HCT116 (cell line): ENCODE measurements at regions not wholly inside any gene's neighbourhood (a gene's known extent, or its start where the extent isn't known, plus 50 kb on each side); places are given as distances from the start of the nearest gene placed in this dataset.
A peak's percentile ranks its signal among the peaks of the same experiment; 100 is the strongest.

ENCODE experiments used
- ATAC-seq: fragments of 200-7000 bp; cut with Tn5 transposase; 2 replicates; pipeline ENCODE4 v1.9.1; 2020; ENCODE audit warnings: mild to moderate bottlenecking, moderate library complexity
- BruUV-seq: library from RNA; stranded (reverse); fragments of 400-500 nt; replicated peaks from 2 replicates; lab custom pipeline; 2021; lab: Mats Ljungman, UMichigan
- CTCF ChIA-PET: fragments of 300-600 bp; sonication (Branson Sonifier 250); formaldehyde crosslinking; loops from one replicate; lab custom pipeline; 2021; ENCODE audit warnings: antibody characterized with exemption; lab: Charles Lee
- POLR2A ChIA-PET: fragments of 300-600, 350-600 bp; sonication (Branson Sonifier 250); formaldehyde crosslinking; loops from one replicate; lab custom pipeline; 2021; ENCODE audit warnings: antibody characterized with exemption; lab: Charles Lee
- RAD21 ChIA-PET, 2 experiments: fragments of 300-600 bp; sonication (Branson Sonifier 250); formaldehyde crosslinking; loops; one replicate each; lab custom pipeline; 2023; ENCODE audit warnings: low total read pairs in 2 of 2; ENCODE audit not compliant: uncharacterized antibody in 2 of 2, unreplicated experiment in 2 of 2, low non-redundant PET in 1 of 2; lab: Charles Lee
- DNase-seq: peaks from one replicate; pipeline ENCODE4 v3.0.0-alpha.2; 2010; ENCODE audit warnings: low read depth, low spot score
- H2AFZ ChIP-seq: fragments of 200-600 bp; shearing (Covaris generic), sonication (generic); 2 replicates; pipeline ENCODE4 v1.6.1; 2017; ENCODE audit warnings: low read depth, mixed run types, mixed read lengths, antibody characterized with exemption, low read length; ENCODE audit not compliant: poor library complexity, severe bottlenecking
- H3K27ac ChIP-seq: 2 replicates; pipeline ENCODE4 v1.5.1; 2012; ENCODE audit warnings: low read depth, low read length
- H3K27me3 ChIP-seq: fragments of 200-600 bp; sonication (generic); 2 replicates; pipeline ENCODE4 v1.6.1; 2016; ENCODE audit warnings: mixed run types, low read length, mixed read lengths; ENCODE audit not compliant: insufficient read depth
- H3K36me3 ChIP-seq, 2 experiments: fragments of 200-500 bp in 1 of 2; fragments of 200-600 bp in 1 of 2; sonication (Bioruptor generic) in 1 of 2; sonication (generic) in 1 of 2; 2 replicates each; pipeline versions ENCODE4 v1.5.1 to v1.6.1; 2014 to 2016; ENCODE audit warnings: low read length in 2 of 2, inconsistent platforms in 1 of 2, mixed read lengths in 1 of 2, mixed run types in 1 of 2; ENCODE audit not compliant: insufficient read depth in 2 of 2, control insufficient read depth in 1 of 2
- H3K4me1 ChIP-seq, 2 experiments: fragments of 200-600 bp in 1 of 2; sonication (generic) in 1 of 2; 2 replicates each; pipeline versions ENCODE4 v1.5.1 to v1.6.1; 2012 to 2017; ENCODE audit warnings: low read length in 2 of 2, inconsistent platforms in 1 of 2, mild to moderate bottlenecking in 1 of 2, mixed read lengths in 1 of 2, mixed run types in 1 of 2, moderate library complexity in 1 of 2; ENCODE audit not compliant: insufficient read depth in 2 of 2, control insufficient read depth in 1 of 2
- H3K4me2 ChIP-seq: fragments of 200-600 bp; sonication (generic); 2 replicates; pipeline ENCODE4 v1.6.1; 2017; ENCODE audit warnings: mixed run types, low read length, mixed read lengths
- H3K4me3 ChIP-seq, 2 experiments: fragments of 200-600 bp in 1 of 2; sonication (generic) in 1 of 2; replicated peaks in 1 of 2; 2 replicates each; pipeline ENCODE4 v1.5.1; 2011 to 2016; ENCODE audit warnings: low read length in 2 of 2, control low read depth in 1 of 2, low read depth in 1 of 2, mild to moderate bottlenecking in 1 of 2, mixed read lengths in 1 of 2, mixed run types in 1 of 2
- H3K79me2 ChIP-seq: fragments of 200-600 bp; sonication (generic); 2 replicates; pipeline ENCODE4 v1.6.1; 2017; ENCODE audit warnings: mild to moderate bottlenecking, mixed run types, low read length, moderate library complexity, mixed read lengths; ENCODE audit not compliant: insufficient read depth
- H3K9ac ChIP-seq: fragments of 200-600 bp; sonication (generic); 2 replicates; pipeline ENCODE4 v1.6.1; 2016; ENCODE audit warnings: low read length, mixed read lengths
- H3K9me2 ChIP-seq: fragments of 200-600 bp; sonication (generic), shearing (Covaris generic); 2 replicates; pipeline ENCODE4 v1.6.1; 2017; ENCODE audit warnings: mixed run types, mild to moderate bottlenecking, moderate library complexity; ENCODE audit not compliant: insufficient read depth
- H3K9me3 ChIP-seq, 2 experiments: fragments of 200-500 bp in 1 of 2; fragments of 200-600 bp in 1 of 2; sonication (Bioruptor generic) in 1 of 2; sonication (generic) in 1 of 2; 2 replicates each; pipeline ENCODE4 v1.6.1; 2014 to 2017; ENCODE audit warnings: low read length in 2 of 2, mixed read lengths in 2 of 2, inconsistent platforms in 1 of 2, low read depth in 1 of 2, mild to moderate bottlenecking in 1 of 2, mixed run types in 1 of 2, moderate library complexity in 1 of 2; ENCODE audit not compliant: control insufficient read depth in 1 of 2, insufficient read depth in 1 of 2
- H4K20me1 ChIP-seq: fragments of 200-600 bp; sonication (generic), shearing (Covaris generic); 2 replicates; pipeline ENCODE4 v1.6.1; 2017; ENCODE audit warnings: mixed run types, mild to moderate bottlenecking, moderate library complexity; ENCODE audit not compliant: insufficient read depth
- CEBPB ChIP-seq: IDR thresholded peaks from 2 replicates; pipeline ENCODE4 v1.6.1; 2012; ENCODE audit warnings: low read depth
- EGR1 ChIP-seq: IDR thresholded peaks from 2 replicates; pipeline ENCODE4 v1.6.1; 2012; ENCODE audit warnings: low read depth
- ELF1 ChIP-seq: IDR thresholded peaks from 2 replicates; pipeline ENCODE4 v1.6.1; 2012; ENCODE audit warnings: low read depth, borderline replicate concordance
- EZH2 ChIP-seq: fragments of 200-600 bp; sonication (generic); IDR thresholded peaks from 2 replicates; pipeline ENCODE4 v1.6.1; 2017; ENCODE audit warnings: antibody characterized with exemption, mixed run types
- FOSL1 ChIP-seq: IDR thresholded peaks from 2 replicates; pipeline ENCODE4 v1.6.1; 2012; ENCODE audit warnings: low read depth
- JUND ChIP-seq: IDR thresholded peaks from 2 replicates; pipeline ENCODE4 v1.6.1; 2012
- SIN3A ChIP-seq: IDR thresholded peaks from 2 replicates; pipeline ENCODE4 v1.6.1; 2012; ENCODE audit warnings: low read depth
- SP1 ChIP-seq: IDR thresholded peaks from 2 replicates; pipeline ENCODE4 v1.6.1; 2012; ENCODE audit warnings: low read depth
- SRF ChIP-seq: IDR thresholded peaks from 2 replicates; pipeline ENCODE4 v1.6.1; 2012; ENCODE audit warnings: low read depth
- YY1 ChIP-seq: IDR thresholded peaks from 2 replicates; pipeline ENCODE4 v1.6.1; 2011; ENCODE audit warnings: low read length, low read depth, moderate library complexity, mild to moderate bottlenecking; ENCODE audit not compliant: insufficient replicate concordance; ENCODE audit errors: extremely low read depth
- intact Hi-C: fragments of 100-400 bp; cut with micrococcal nuclease; formaldehyde crosslinking; loops from 2 replicates; pipeline ENCODE4 v1.10.0; 2022
- TF ChIP-seq, protein P1 (sequence below), 3 experiments: fragments of 200-600 bp in 1 of 3; sonication (generic) in 1 of 3; IDR thresholded peaks in 2 of 3; conservative IDR thresholded peaks in 1 of 3; 2 replicates each; pipeline ENCODE4 v1.5.1; 2012 to 2017; ENCODE audit warnings: low read depth in 2 of 3, low read length in 2 of 3, antibody characterized with exemption in 1 of 3, borderline replicate concordance in 1 of 3, control low read depth in 1 of 3, mild to moderate bottlenecking in 1 of 3, mixed read lengths in 1 of 3, mixed run types in 1 of 3, moderate library complexity in 1 of 3; ENCODE audit not compliant: insufficient read depth in 1 of 3

DNA sequence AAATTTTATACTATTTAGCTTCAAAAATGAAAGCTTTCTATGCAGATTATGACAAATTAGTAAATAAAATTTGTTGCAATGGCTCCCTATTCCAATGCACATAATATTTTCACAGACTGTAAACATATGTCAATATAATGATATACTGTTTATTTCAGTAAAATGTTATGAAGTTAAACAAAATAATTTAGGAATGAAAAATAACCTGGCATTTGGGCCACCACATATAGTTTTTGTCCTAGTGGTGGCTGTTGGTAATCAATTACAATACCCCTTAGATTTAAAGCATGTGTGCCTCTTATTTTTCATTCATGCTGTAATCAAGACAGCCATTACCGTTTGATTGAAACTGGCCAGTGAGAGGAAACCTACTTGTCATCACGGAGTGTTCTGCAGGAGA lies 928.5 kb upstream of the KCND2 start:
- no peak for ATAC-seq
- CTCF ChIA-PET = no interaction called here
- no peak for TF ChIP-seq EGR1
- TF ChIP-seq, protein P1, sequence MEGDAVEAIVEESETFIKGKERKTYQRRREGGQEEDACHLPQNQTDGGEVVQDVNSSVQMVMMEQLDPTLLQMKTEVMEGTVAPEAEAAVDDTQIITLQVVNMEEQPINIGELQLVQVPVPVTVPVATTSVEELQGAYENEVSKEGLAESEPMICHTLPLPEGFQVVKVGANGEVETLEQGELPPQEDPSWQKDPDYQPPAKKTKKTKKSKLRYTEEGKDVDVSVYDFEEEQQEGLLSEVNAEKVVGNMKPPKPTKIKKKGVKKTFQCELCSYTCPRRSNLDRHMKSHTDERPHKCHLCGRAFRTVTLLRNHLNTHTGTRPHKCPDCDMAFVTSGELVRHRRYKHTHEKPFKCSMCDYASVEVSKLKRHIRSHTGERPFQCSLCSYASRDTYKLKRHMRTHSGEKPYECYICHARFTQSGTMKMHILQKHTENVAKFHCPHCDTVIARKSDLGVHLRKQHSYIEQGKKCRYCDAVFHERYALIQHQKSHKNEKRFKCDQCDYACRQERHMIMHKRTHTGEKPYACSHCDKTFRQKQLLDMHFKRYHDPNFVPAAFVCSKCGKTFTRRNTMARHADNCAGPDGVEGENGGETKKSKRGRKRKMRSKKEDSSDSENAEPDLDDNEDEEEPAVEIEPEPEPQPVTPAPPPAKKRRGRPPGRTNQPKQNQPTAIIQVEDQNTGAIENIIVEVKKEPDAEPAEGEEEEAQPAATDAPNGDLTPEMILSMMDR (IDR thresholded peaks at IDR 0.05 in 2 of 3, conservative IDR thresholded peaks at IDR 0.05 in 1 of 3; ENCODE audit: borderline replicate concordance in 1 of 3, insufficient read depth in 1 of 3, low read depth in 2 of 3, low read length in 2 of 3) = peak in 2 of 3 experiments; percentile 19 to 25; a peak in 3 of 6 replicates
- H3K9me3 ChIP-seq = no peaks in the 10 kb centered on the region
- H3K9me2 ChIP-seq = no peaks in the 10 kb centered on the region
- no peaks in the 10 kb centered on the region for H3K79me2 ChIP-seq
- RAD21 ChIA-PET = no interaction called here
- no TSS peak for BruUV-seq
- no peaks in the 10 kb centered on the region for H4K20me1 ChIP-seq
- H3K9ac ChIP-seq = no peak overlapping the region
- DNase-seq = no peak
- no peak overlapping the region for H3K4me3 ChIP-seq
- H3K4me1 ChIP-seq = no peaks in the 10 kb centered on the region
- no peak overlapping the region for H3K4me2 ChIP-seq
- H3K27ac ChIP-seq = no peak overlapping the region
- no peaks in the 10 kb centered on the region for H3K36me3 ChIP-seq
- POLR2A ChIA-PET = no interaction called here
- H3K27me3 ChIP-seq = no peaks in the 10 kb centered on the region
- H2AFZ ChIP-seq = no peak overlapping the region
- intact Hi-C loops = no loop called here

DNA sequence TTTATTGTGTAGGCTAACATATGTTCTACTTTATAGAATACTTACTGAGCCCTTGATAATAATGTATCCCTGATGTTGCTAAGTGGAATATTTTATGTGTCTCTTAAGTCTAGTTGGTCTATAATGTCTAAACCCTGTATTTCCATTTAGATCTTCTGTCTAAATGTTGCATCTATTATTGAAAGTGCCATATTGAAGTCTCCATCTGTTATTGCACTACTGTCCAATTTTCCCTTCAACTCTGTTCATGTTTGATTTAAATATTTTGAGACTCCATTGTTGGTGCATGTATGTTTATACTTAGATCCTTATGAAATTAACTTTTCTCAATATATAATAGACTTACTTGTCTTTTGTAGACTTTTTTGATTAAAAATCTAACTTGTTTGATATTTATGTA lies 924.5 kb upstream of the KCND2 start:
- Histone ChIP-seq H4K20me1 (no peaks in the 10 kb centered on the region), H3K9ac (no peak overlapping the region), H3K9me2 (no peaks in the 10 kb centered on the region), H3K27me3 (no peaks in the 10 kb centered on the region), H3K4me3 (no peak overlapping the region), H3K79me2 (no peaks in the 10 kb centered on the region), H3K4me1 (no peaks in the 10 kb centered on the region), H3K27ac (no peak overlapping the region), H3K9me3 (no peaks in the 10 kb centered on the region), H2AFZ (no peak overlapping the region), H3K36me3 (no peaks in the 10 kb centered on the region), H3K4me2 (no peak overlapping the region)
- ATAC-seq (no peak), DNase-seq (no peak)
- TF ChIP-seq, protein P1 (IDR thresholded peaks at IDR 0.05 in 2 of 3, conservative IDR thresholded peaks at IDR 0.05 in 1 of 3; ENCODE audit: borderline replicate concordance in 1 of 3, insufficient read depth in 1 of 3, low read depth in 2 of 3, low read length in 2 of 3) = no peak
- TF ChIP-seq SP1 = no peak
- no peak for TF ChIP-seq SIN3A
- TF ChIP-seq ELF1 = no peak
- TF ChIP-seq EZH2 = no peak
- no peak for TF ChIP-seq YY1
- TF ChIP-seq FOSL1 = no peak
- TF ChIP-seq SRF = no peak
- no peak for TF ChIP-seq CEBPB
- no peak for TF ChIP-seq JUND
- ChIA-PET RAD21 (no interaction called here), POLR2A (no interaction called here), CTCF (no interaction called here)
- no TSS peak for BruUV-seq
- intact Hi-C loops = no loop called here
